ENCODE measurements at regions not wholly inside any gene's neighbourhood (a gene's known extent, or its start where the extent isn't known, plus 50 kb on each side); places are given as distances from the start of the nearest gene placed in this dataset.

GRCh38 chr4:18975916-18976808 lies 954.6 kb upstream of the LCORL start:
- Histone ChIP-seq H4K20me1 (ENCODE audit: insufficient read depth, low read length) (no peaks in the 10 kb centered on the region), H3K27me3 (ENCODE audit: control insufficient read depth in 1 of 2, insufficient read depth in 2 of 2, low read length in 2 of 2) (no peaks in the 10 kb centered on the region), H3K79me2 (ENCODE audit: insufficient read depth, low read length) (no peaks in the 10 kb centered on the region), H3K27ac (ENCODE audit: extremely low read length, insufficient read depth, low read length) (no peak overlapping the region), H3K9ac (ENCODE audit: insufficient read depth, low read depth, low read length) (no peak overlapping the region), H3K36me3 (replicated peaks in 1 of 2; ENCODE audit: control insufficient read depth in 1 of 2, insufficient read depth in 2 of 2, low read length in 2 of 2) (no peaks in the 10 kb centered on the region), H3K9me3 (ENCODE audit: low read length) (peaks cover 68% of the 10 kb centered on the region), H3K4me1 (ENCODE audit: insufficient read depth, low read length) (no peaks in the 10 kb centered on the region), H3K4me2 (ENCODE audit: low read depth, low read length) (no peak overlapping the region), H2AFZ (ENCODE audit: low read length) (no peak overlapping the region), H3K4me3 (replicated peaks in 1 of 3; ENCODE audit: insufficient read depth in 1 of 3, low read depth in 2 of 3, low read length in 3 of 3) (no peak overlapping the region)
- WGBS (ENCODE audit: low lambda C conversion rate): 17% methylated on average over 6 of the region's 6 CpGs
- in situ Hi-C loops (cut with HindIII; ENCODE audit: extremely low pct_ligation_motif_present, low pct_unique_long_range_greater_than_20kb): no loop called here
- BruUV-seq (replicated peaks): no TSS peak
- no peak for FAIRE-seq
- DNase-seq (ENCODE audit: low spot score): no peak
- POLR2A ChIA-PET: no interaction called here
- ATAC-seq: no peak
- CTCF ChIA-PET (ENCODE audit: low intra/inter-chr PET ratio, low total read pairs): no interaction called here
- TF ChIP-seq CCAR2 (optimal IDR thresholded peaks at IDR 0.05; ENCODE audit: low read depth, low read length) (no peak), MAFF (IDR thresholded peaks at IDR 0.05; ENCODE audit: low read depth, low read length) (0 out of 2 replicates have a peak, but pooled peaks have one; percentile 44), MAFK (conservative IDR thresholded peaks at IDR 0.05 in 1 of 2, IDR thresholded peaks at IDR 0.05 in 1 of 2; ENCODE audit: low read length in 2 of 2) (peak; percentile 35 to 62; a peak in 3 of 4 replicates)
- intact Hi-C loops (cut with micrococcal nuclease; ENCODE audit: unreplicated experiment): no loop called here

GRCh38 chr4:18973296-18973695 lies 951.7 kb upstream of the LCORL start:
- no peak overlapping the region for H3K27ac ChIP-seq (ENCODE audit: extremely low read length, insufficient read depth, low read length)
- in situ Hi-C loops (cut with HindIII; ENCODE audit: extremely low pct_ligation_motif_present, low pct_unique_long_range_greater_than_20kb) (no loop called here), intact Hi-C loops (cut with micrococcal nuclease; ENCODE audit: unreplicated experiment) (no loop called here)
- ChIA-PET POLR2A (no interaction called here), CTCF (ENCODE audit: low intra/inter-chr PET ratio, low total read pairs) (no interaction called here)
- FAIRE-seq (no peak), ATAC-seq (no peak), DNase-seq (ENCODE audit: low spot score) (no peak)
- TF ChIP-seq ZNF335 (CRISPR knock-in tag; IDR thresholded peaks at IDR 0.05) (no peak), REL (CRISPR knock-in tag; conservative IDR thresholded peaks at IDR 0.05) (no peak), ZSCAN22 (CRISPR knock-in tag; IDR thresholded peaks at IDR 0.05) (no peak), ZNF552 (CRISPR knock-in tag; IDR thresholded peaks at IDR 0.05; ENCODE audit: borderline replicate concordance) (no peak), DR1 (CRISPR knock-in tag; IDR thresholded peaks at IDR 0.05) (no peak), ZNF20 (CRISPR knock-in tag; IDR thresholded peaks at IDR 0.05) (no peak), NR3C1 (CRISPR knock-in tag; IDR thresholded peaks at IDR 0.05) (no peak), SNAPC5 (CRISPR knock-in tag; IDR thresholded peaks at IDR 0.05; ENCODE audit: borderline replicate concordance) (no peak), SKI (IDR thresholded peaks at IDR 0.05; ENCODE audit: partially characterized antibody) (no peak), TIGD3 (CRISPR knock-in tag; IDR thresholded peaks at IDR 0.05; ENCODE audit: borderline replicate concordance) (no peak)
- peaks cover 86% of the 10 kb centered on the region for H3K9me3 ChIP-seq (ENCODE audit: low read length)
- H3K79me2 ChIP-seq (ENCODE audit: insufficient read depth, low read length): no peaks in the 10 kb centered on the region
- no peak overlapping the region for H2AFZ ChIP-seq (ENCODE audit: low read length)
- H3K36me3 ChIP-seq (replicated peaks in 1 of 2; ENCODE audit: control insufficient read depth in 1 of 2, insufficient read depth in 2 of 2, low read length in 2 of 2): no peaks in the 10 kb centered on the region
- H3K4me1 ChIP-seq (ENCODE audit: insufficient read depth, low read length): no peaks in the 10 kb centered on the region
- no peak overlapping the region for H3K4me2 ChIP-seq (ENCODE audit: low read depth, low read length)
- H3K4me3 ChIP-seq (replicated peaks in 1 of 3; ENCODE audit: insufficient read depth in 1 of 3, low read depth in 2 of 3, low read length in 3 of 3): no peak overlapping the region
- no peaks in the 10 kb centered on the region for H4K20me1 ChIP-seq (ENCODE audit: insufficient read depth, low read length)
- WGBS (ENCODE audit: low lambda C conversion rate): 0% methylated on average over 1 of the region's 1 CpG
- H3K9ac ChIP-seq (ENCODE audit: insufficient read depth, low read depth, low read length): no peak overlapping the region
- BruUV-seq (replicated peaks): no TSS peak
- no peaks in the 10 kb centered on the region for H3K27me3 ChIP-seq (ENCODE audit: control insufficient read depth in 1 of 2, insufficient read depth in 2 of 2, low read length in 2 of 2)

Data from HepG2 (cell line).